Right atrium auricular region (tissue), 2 donors: ENCODE measurements at regions not wholly inside any gene's neighbourhood (a gene's known extent, or its start where the extent isn't known, plus 50 kb on each side); places are given as distances from the start of the nearest gene placed in this dataset.

Experiments used
- DNase-seq: peaks from one replicate; pipeline ENCODE4 v3.0.0-alpha.2; 2019; ENCODE audit warnings: low spot score
- H3K27ac ChIP-seq, 2 donors: fragments of 200-600 bp; sonication (generic); 1 replicate in 1 of 2; 2 replicates in 1 of 2; pipeline ENCODE4 v1.5.1; 2016 to 2019
- H3K27me3 ChIP-seq, 2 donors: fragments of 200-600 bp; sonication (generic); one replicate each; pipeline versions ENCODE4 v1.5.1 to v1.6.0; 2017 to 2019
- H3K36me3 ChIP-seq: fragments of 200-600 bp; sonication (generic); one replicate; pipeline ENCODE4 v1.5.1; 2016
- H3K4me1 ChIP-seq, 2 donors: fragments of 200-600 bp; sonication (generic); one replicate each; pipeline versions ENCODE4 v1.5.1 to v1.6.0; 2017 to 2019
- H3K4me3 ChIP-seq, 2 donors: fragments of 200-600 bp; sonication (generic); 1 replicate in 1 of 2; 2 replicates in 1 of 2; pipeline ENCODE4 v1.5.1; 2017 to 2019; ENCODE audit warnings: mild to moderate bottlenecking in 1 of 2, moderate library complexity in 1 of 2
- H3K9me3 ChIP-seq, 2 donors: fragments of 200-600 bp; sonication (generic); one replicate each; pipeline ENCODE4 v1.5.1; 2019
- CTCF ChIP-seq, 2 donors: fragments of 200-600 bp; sonication (generic); IDR thresholded peaks; one replicate each; pipeline ENCODE4 v1.5.1; 2019; ENCODE audit warnings: antibody characterized with exemption in 2 of 2

- Histone ChIP-seq H3K4me1 (no peaks in the 10 kb centered on the region), H3K27me3 (no peaks in the 10 kb centered on the region), H3K4me3 (no peak overlapping the region), H3K27ac (no peak overlapping the region), H3K36me3 (no peaks in the 10 kb centered on the region), H3K9me3 (no peaks in the 10 kb centered on the region)
- TF ChIP-seq CTCF (IDR thresholded peaks at IDR 0.05): no peak
- no peak for DNase-seq
These were observed 282.7 kb downstream of the KCNN2 start for GRCh38 chr5:114644576-114644975.

- TF ChIP-seq CTCF (IDR thresholded peaks at IDR 0.05): no peak
- DNase-seq: no peak
These were observed 274.4 kb downstream of the KCNN2 start for GRCh38 chr5:114636271-114636670.

GRCh38 chr5:114634967-114635901, 273.4 kb downstream of the KCNN2 start:
- TF ChIP-seq CTCF (IDR thresholded peaks at IDR 0.05): no peak
- Histone ChIP-seq H3K36me3 (no peaks in the 10 kb centered on the region), H3K9me3 (peaks cover 0 to 8% of the 10 kb centered on the region in 2 donors), H3K4me3 (no peak overlapping the region), H3K27me3 (no peaks in the 10 kb centered on the region), H3K4me1 (no peaks in the 10 kb centered on the region), H3K27ac (no peak overlapping the region)
- no peak for DNase-seq

More at GRCh38 chr5:114636271-114636670, 274.4 kb downstream of the KCNN2 start:
- peaks cover 0 to 8% of the 10 kb centered on the region in 2 donors for H3K9me3 ChIP-seq
- H3K4me1 ChIP-seq: no peaks in the 10 kb centered on the region
- no peak overlapping the region for H3K27ac ChIP-seq
- H3K4me3 ChIP-seq: no peak overlapping the region
- no peaks in the 10 kb centered on the region for H3K36me3 ChIP-seq
- no peaks in the 10 kb centered on the region for H3K27me3 ChIP-seq

GRCh38 chr5:114634517-114634916, 272.6 kb downstream of the KCNN2 start:
- Histone ChIP-seq H3K4me3 (no peak overlapping the region), H3K27ac (no peak overlapping the region), H3K4me1 (no peaks in the 10 kb centered on the region), H3K9me3 (peaks cover 0 to 8% of the 10 kb centered on the region in 2 donors), H3K36me3 (no peaks in the 10 kb centered on the region), H3K27me3 (no peaks in the 10 kb centered on the region)
- DNase-seq: no peak
- TF ChIP-seq CTCF (IDR thresholded peaks at IDR 0.05): no peak

GRCh38 chr5:114612406-114612805, 250.5 kb downstream of the KCNN2 start:
- Histone ChIP-seq H3K4me3 (no peak overlapping the region), H3K36me3 (no peaks in the 10 kb centered on the region)
- no peak for TF ChIP-seq CTCF (IDR thresholded peaks at IDR 0.05)

More at GRCh38 chr5:114612406-114612805, 250.5 kb downstream of the KCNN2 start:
- Histone ChIP-seq H3K4me1 (no peaks in the 10 kb centered on the region), H3K27me3 (no peaks in the 10 kb centered on the region), H3K27ac (no peak overlapping the region), H3K9me3 (peaks cover 0 to 8% of the 10 kb centered on the region in 2 donors)
- no peak for DNase-seq
